ENCODE measurements at regions not wholly inside any gene's neighbourhood (a gene's known extent, or its start where the extent isn't known, plus 50 kb on each side); places are given as distances from the start of the nearest gene placed in this dataset.
"Not testable (repeated sequence)": the region's sequence is repeated elsewhere in the genome, so short reads cannot be mapped to it uniquely, and the experiment has no call there.

DNA sequence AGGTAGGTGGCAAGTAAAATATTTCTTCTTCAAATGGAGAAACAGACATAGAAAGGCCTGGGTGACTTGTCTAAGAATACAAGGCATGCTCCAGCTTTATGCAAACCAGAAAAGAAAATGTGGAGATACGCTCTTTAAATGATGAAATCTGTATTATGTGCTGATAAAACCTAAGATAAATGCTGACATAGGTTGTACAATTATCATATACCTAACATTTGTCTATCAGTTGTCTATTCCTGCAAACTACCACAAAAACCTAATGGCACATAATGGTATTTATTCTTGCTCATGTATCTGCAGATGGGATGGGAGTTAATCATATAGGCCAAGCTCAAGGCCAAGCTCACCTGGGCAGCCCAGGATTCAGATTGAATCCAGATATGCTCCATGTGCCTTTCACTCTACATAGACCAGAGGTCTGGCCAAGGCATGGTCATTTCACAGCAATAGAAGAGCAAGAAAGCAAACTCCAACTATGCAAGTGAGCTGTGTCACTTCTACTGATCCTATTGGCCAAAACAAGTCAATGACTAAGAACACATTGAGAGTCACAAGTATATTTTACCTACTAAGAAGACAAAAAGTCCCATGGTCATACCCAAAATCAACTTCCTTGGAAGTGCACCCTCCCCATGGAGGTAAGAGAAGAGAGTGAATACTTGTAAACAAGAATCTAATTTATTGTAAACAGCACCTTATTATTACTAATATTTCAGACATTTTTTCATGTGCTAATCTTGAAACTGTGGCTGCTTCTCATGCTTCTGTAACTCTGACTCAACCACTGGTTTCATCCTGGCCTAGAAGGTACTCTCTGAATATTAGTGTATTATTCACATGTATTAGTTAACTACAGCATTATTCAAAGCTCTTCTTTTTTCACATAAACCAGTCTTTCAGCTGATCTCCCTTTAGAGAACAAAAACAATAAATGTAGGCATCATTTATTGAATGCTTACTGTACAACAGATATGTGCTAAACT lies 270.7 kb upstream of the SOX9 start:
- no peak for DNase-seq

GRCh38 chr17:71850812-71851211 lies 270.0 kb upstream of the SOX9 start:
- no peak for DNase-seq

DNA sequence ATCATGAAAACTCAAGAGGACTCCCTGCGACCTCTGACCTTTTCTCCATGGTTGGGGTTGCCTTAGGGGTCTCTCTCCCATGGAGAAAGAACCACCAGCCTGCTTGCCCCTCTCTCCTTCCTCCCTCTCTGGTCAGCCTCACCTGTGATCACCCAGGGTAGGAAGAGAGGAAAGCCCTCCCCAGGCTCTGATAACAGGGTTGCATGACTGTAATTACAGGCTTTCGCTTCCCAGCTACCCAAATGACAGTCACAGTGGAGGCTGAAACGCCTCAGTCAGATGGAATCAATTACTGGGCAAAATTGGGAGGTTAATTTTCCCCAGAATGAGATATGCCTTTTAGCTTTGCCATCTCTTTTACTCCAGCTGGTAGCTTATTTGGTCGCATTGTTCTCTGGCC lies 265.8 kb upstream of the SOX9 start:
- no peak for DNase-seq

DNA sequence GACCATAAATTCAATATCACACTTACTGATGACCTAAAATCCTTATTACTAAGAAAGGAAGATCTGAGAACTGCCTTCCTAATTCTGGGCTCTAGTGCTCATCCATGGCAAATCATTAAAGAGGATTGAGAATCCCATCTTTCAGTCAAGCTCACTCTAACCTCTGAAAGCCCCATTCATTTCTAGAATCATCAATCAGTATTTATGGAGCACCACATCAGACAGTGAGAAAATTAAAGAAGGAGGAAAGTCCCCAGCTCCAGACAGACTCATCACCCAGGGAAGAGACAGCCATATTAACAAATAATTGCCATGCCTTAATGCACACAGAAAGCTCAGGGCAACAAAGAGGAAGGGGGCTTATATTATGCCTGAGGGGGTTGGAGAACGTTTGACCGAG lies 256.1 kb upstream of the SOX9 start:
- DNase-seq, result no peak

- no peak for DNase-seq
Measured at GRCh38 chr17:71866095-71866494, 254.7 kb upstream of the SOX9 start.

DNA sequence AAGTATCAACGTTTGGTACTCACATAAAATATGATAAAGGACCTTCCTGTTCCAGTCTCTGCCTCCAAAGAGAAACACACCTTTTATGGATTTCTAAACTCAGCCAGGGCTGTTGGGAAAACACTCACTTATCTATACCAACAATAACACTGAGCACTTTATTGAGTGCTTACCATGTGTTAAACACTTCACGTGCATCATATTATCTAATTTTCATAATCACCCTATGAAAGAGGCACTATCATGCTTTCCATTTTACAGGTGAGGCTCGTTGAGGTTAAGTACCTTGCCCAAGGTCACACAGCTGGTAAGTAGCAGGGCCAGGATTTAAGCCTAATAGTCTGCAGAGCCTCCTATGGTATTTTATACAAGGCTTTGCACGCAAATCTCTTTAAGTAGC lies 251.5 kb upstream of the SOX9 start:
- DNase-seq, result no peak

DNA sequence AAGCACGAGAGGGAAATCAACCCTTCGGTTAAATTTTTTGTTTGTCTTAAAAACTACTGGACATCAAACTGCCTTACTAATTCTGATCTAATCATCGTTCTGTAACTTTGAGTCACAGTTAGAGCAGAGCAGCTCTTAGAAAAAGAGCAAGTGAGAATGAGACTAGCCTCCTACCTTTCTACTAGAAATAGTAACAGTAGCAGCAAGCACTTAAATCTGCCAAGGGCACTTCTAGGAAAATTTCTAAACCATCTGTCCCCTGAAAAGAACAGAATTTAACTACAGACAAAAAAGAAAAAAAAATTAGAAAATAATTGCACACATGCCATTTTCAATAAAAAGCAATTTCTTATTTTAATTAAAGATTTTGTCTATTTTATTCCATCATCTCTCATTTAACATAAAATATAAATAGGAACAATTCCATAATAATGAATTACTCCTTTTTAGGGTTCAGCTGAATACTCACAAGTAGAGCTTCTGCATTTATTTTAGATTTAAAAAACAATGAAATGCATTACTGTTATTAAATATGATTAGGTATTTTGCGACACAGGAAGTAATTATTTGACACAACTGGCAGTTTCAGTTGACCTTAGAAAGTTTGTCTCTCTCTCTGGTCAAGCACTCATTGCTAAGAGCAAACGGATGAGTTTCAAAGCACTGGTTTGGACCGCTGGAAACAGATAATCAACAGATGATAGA lies 250.8 kb upstream of the SOX9 start:
- no peak for DNase-seq

DNA sequence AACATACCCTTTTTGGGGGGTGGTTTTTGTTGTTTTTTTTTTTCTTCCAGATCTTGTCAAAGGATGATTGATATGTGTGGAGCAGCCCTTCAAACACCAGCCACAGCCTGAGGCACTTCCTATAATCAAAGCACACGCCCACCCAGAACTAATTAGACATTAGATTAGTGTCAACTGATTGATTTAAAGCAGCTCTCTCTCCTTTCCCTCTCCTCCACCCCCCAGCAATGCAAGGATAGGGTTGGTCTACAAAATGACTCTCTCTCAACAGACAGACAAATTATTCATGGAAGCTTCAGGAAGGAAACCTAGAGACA lies 250.3 kb upstream of the SOX9 start:
- no peak for DNase-seq

GRCh38 chr17:71872843-71873485 lies 247.9 kb upstream of the SOX9 start:
- no peak for DNase-seq

DNA sequence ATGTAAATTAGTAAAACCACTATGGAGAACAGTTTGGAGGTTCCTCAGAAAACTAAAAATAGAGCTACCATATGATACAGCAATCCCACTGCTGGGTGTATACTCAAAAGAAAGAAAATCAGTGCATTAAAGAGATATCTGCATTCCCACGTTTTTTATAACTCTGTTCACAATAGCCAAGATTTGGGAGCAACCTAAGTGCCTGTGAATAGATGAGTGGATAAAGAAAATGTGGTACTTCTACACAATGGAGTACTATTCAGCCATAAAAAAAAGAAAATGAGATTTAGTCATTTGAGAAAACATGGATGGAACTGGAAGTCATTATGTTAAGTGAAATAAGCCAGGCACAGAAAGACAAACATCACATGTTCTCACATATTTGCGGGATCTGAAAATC lies 246.0 kb upstream of the SOX9 start:
- not testable (repeated sequence) for DNase-seq

DNA sequence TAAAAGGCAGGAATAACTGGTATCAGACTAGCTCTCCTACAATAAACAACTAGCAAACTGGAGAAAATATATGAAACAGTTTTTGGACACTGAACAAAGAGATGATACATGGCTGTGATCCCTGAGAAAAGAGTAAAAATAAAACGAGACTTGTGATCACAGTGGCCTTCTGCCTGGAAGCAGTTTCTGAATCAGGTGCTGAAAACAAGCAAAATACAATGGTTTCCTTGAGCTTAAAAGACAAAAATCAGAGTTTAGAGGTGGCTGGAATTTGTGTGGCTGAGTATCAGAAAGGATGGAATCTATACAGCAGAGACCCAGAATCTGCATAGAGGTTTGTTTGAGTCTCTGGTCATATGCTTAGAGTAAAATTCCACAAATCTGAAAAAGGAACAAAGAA lies 242.5 kb upstream of the SOX9 start:
- no peak for DNase-seq

- DNase-seq, result no peak
Measured at GRCh38 chr17:71878998-71879397, 241.8 kb upstream of the SOX9 start.

DNA sequence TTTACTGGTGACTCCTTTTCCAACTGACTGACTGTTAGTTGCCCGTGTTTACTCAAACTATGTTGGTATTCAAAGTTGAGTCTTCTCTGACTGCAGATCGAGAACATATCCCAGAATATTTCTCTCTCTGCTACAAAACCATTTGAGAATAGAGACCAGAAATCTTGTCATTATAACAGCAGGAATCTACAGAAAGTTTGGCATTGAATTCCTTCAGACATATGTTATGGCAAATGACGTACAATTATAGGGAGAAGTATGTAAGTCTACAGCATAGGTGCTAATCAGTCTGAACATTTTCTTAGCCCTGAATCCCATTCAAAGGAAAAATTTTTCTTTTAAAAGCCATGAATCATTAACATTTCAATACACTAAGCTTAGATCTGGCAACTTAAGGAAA lies 239.8 kb upstream of the SOX9 start:
- DNase-seq, result no peak

DNA sequence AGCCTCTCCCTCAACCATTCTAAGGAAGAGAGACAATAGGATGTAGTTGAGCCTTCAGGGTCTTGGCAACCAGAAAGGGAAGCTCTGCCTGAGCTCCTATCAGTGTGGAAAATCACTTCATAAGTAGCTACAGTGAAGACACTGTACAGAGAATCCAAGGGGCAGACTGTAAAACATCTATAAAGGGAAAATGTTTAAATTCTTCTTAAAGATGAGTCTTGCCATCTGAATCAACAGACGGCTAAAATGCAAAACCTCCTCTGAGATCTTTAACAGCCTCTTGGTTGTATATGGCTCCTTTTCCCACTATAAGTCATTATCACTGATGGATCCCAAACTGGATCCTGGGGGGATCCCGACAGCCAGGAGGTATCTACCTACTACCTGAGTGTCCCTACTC lies 239.2 kb upstream of the SOX9 start:
- no peak for DNase-seq

GRCh38 chr17:71883258-71883657 lies 237.6 kb upstream of the SOX9 start:
- no peak for DNase-seq

GRCh38 chr17:71883845-71884244 lies 237.0 kb upstream of the SOX9 start:
- DNase-seq, result no peak

- DNase-seq, result no peak
Measured at GRCh38 chr17:71885662-71886061, 235.2 kb upstream of the SOX9 start.

DNA sequence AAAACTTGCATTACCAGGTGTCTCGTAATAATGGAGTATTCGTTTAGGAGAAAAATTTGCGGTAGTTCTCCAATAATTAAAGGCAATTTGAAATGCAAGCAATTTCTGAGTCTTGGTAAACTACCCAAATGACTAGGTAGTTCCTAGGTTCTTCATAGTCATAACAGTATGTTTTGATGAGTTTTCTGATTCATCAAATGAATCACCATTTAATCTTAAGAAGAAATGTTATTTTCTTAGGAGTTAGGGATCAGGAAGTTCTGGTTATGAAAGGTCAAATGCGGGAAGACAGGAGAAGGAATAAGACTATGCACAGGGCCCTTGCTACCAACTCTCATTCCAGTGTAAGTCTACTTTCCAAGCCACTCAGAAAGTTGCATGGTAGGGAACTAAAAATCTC lies 221.5 kb upstream of the SOX9 start:
- no peak for DNase-seq

DNA sequence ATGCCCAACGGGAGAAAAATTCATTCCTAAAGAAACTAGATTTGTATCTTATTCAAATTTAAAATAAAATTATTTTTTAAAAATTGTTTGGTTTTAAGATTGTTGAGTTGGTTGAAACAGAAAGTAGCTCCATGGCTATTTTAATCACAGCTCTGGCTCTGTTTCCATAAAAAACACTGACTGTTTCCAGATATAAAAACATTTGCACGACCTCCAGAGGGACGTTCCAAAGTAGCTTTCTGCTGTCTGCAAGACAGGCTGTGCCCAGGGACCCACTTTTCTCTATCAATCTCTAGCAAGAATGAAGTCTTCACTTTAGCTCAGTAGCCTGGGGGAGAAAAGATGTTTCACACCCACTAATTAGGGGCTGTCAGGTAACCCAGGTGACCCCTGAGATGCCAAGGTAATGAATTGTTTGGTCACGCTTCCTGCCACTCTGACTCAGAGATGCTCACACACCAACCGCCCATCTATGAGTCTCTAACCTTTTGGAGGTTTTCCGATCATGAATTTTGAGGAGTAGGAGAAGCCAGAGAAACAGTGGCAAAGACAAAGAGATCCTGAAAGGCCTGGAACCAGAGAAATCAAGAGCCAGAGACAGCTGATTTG lies 220.1 kb upstream of the SOX9 start:
- no peak for DNase-seq

GRCh38 chr17:71902894-71903506 lies 217.8 kb upstream of the SOX9 start:
- DNase-seq, result no peak

DNA sequence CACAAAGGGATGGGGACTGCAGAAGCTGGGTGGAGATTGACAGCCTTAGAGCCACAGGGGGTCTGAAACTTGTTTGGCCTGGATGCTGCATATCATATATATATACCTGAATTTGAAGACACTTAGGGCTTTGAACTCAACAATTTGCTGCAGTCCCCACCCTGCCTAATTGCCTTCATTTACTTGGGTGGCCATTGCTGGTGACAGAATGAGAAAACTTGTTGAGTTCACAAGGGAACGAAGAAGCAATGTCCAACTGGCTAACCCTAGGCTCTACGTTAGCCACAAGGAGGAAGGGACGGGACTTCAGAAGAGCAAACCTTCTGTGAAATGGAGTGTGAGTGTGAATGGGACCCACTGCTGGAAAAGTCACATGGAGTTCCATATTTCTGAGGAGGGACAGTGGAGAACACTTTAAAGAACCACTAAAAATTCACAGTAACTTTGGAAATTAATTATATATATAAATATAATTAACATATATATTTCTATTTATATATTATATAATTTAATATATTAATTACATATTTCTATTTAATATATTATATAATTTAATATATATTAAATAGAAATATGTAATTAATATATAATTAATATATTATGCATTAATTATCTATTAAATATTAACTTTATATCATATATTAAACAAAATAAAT lies 215.3 kb upstream of the SOX9 start:
- no peak for DNase-seq

- DNase-seq, result no peak
Measured at GRCh38 chr17:71909155-71909554, 211.7 kb upstream of the SOX9 start.

- no peak for DNase-seq
Measured at GRCh38 chr17:71910002-71910401, 210.8 kb upstream of the SOX9 start.

Measured in CD4-positive, alpha-beta T cell treated with Interleukin-12 subunit alpha and Interleukin-12 subunit beta, for 1 hour (primary cell).